GM23338 (cell line): ENCODE measurements at regions not wholly inside any gene's neighbourhood (a gene's known extent, or its start where the extent isn't known, plus 50 kb on each side); places are given as distances from the start of the nearest gene placed in this dataset.

Experiments
- ATAC-seq: fragments of 200-7000 bp; cut with Tn5 transposase; 3 replicates; pipeline ENCODE4 v1.9.1; 2020
- DNase-seq: peaks from one replicate; pipeline ENCODE4 v3.0.0-alpha.2; 2015; ENCODE audit warnings: low spot score
- H2AFZ ChIP-seq: fragments of 200-600 bp; sonication (generic); 2 replicates; pipeline ENCODE4 v1.8.0; 2016; ENCODE audit warnings: antibody characterized with exemption, mild to moderate bottlenecking, moderate library complexity
- H3F3A ChIP-seq: fragments of 200-600 bp; sonication (generic); replicated peaks from 2 replicates; pipeline ENCODE4 v1.8.0; 2017; ENCODE audit warnings: antibody characterized with exemption, mixed run types, low read depth
- H3K27ac ChIP-seq: fragments of 200-600 bp; sonication (generic); 2 replicates; pipeline ENCODE4 v1.6.1; 2016; ENCODE audit warnings: low read depth
- H3K27me3 ChIP-seq: fragments of 200-600 bp; sonication (generic); 2 replicates; pipeline ENCODE4 v1.8.0; 2016; ENCODE audit warnings: mild to moderate bottlenecking, mixed run types, moderate library complexity; ENCODE audit not compliant: insufficient read depth
- H3K36me3 ChIP-seq: fragments of 200-600 bp; sonication (generic); 2 replicates; pipeline ENCODE4 v1.8.0; 2016; ENCODE audit warnings: mild to moderate bottlenecking; ENCODE audit not compliant: insufficient read depth
- H3K4me1 ChIP-seq: fragments of 200-600 bp; sonication (generic); 2 replicates; pipeline ENCODE4 v1.8.0; 2016; ENCODE audit warnings: mild to moderate bottlenecking, moderate library complexity; ENCODE audit not compliant: insufficient read depth
- H3K4me2 ChIP-seq: fragments of 200-600 bp; sonication (generic); 2 replicates; pipeline ENCODE4 v1.7.1; 2017; ENCODE audit warnings: mixed run types
- H3K4me3 ChIP-seq: fragments of 200-600 bp; sonication (generic); 2 replicates; pipeline ENCODE4 v1.6.1; 2016; ENCODE audit warnings: mixed run types
- H3K79me2 ChIP-seq: fragments of 200-600 bp; sonication (generic); replicated peaks from 2 replicates; pipeline ENCODE4 v1.8.0; 2017; ENCODE audit warnings: mild to moderate bottlenecking; ENCODE audit not compliant: insufficient read depth
- H3K9me2 ChIP-seq: fragments of 200-600 bp; sonication (generic); 2 replicates; pipeline ENCODE4 v1.8.0; 2017; ENCODE audit not compliant: insufficient read depth
- H4K20me1 ChIP-seq: fragments of 200-600 bp; sonication (generic); replicated peaks from 2 replicates; pipeline ENCODE4 v1.8.0; 2017; ENCODE audit warnings: mild to moderate bottlenecking; ENCODE audit not compliant: insufficient read depth
- H3K27ac Mint-ChIP-seq: 2 replicates; pipeline ENCODE4 v1.8.0; 2020; ENCODE audit warnings: inconsistent platforms, mild to moderate bottlenecking, moderate library complexity, mixed read lengths
- H3K27me3 Mint-ChIP-seq: 3 replicates; pipeline ENCODE4 v1.8.0; 2022; ENCODE audit warnings: low read depth, mild to moderate bottlenecking, moderate library complexity, mixed read lengths, inconsistent platforms; ENCODE audit not compliant: insufficient read depth, poor library complexity
- H3K36me3 Mint-ChIP-seq: 3 replicates; pipeline ENCODE4 v1.8.0; 2021; ENCODE audit warnings: low read depth, mild to moderate bottlenecking, inconsistent platforms, moderate library complexity, mixed read lengths
- H3K4me1 Mint-ChIP-seq: 3 replicates; pipeline ENCODE4 v1.8.0; 2020; ENCODE audit warnings: mild to moderate bottlenecking, inconsistent platforms, mixed read lengths
- H3K4me3 Mint-ChIP-seq: 3 replicates; pipeline ENCODE4 v1.8.0; 2021; ENCODE audit warnings: moderate library complexity, mild to moderate bottlenecking, inconsistent platforms, mixed read lengths
- H3K9me3 Mint-ChIP-seq: 3 replicates; pipeline ENCODE4 v1.8.0; 2020; ENCODE audit warnings: moderate library complexity, mild to moderate bottlenecking, inconsistent platforms, mixed read lengths
- CTCF ChIP-seq, 2 experiments: fragments of 200-600 bp in 1 of 2; sonication (generic) in 1 of 2; conservative IDR thresholded peaks; 2 replicates each; pipeline versions ENCODE4 v1.5.1 to v1.6.1; 2016 to 2017; ENCODE audit warnings: antibody characterized with exemption in 2 of 2, low read depth in 2 of 2, mild to moderate bottlenecking in 2 of 2, moderate library complexity in 1 of 2
- STAT1 ChIP-seq: IDR thresholded peaks from one replicate; pipeline ENCODE4 v1.6.1; 2016; ENCODE audit warnings: antibody characterized with exemption; ENCODE audit not compliant: unreplicated experiment
- TF ChIP-seq, protein P1 (sequence below): fragments of 250-450 bp; sonication (Bioruptor Pico); IDR thresholded peaks from 2 replicates; pipeline ENCODE4 v1.5.0; 2020; ENCODE audit warnings: mild to moderate bottlenecking, moderate library complexity

DNA sequence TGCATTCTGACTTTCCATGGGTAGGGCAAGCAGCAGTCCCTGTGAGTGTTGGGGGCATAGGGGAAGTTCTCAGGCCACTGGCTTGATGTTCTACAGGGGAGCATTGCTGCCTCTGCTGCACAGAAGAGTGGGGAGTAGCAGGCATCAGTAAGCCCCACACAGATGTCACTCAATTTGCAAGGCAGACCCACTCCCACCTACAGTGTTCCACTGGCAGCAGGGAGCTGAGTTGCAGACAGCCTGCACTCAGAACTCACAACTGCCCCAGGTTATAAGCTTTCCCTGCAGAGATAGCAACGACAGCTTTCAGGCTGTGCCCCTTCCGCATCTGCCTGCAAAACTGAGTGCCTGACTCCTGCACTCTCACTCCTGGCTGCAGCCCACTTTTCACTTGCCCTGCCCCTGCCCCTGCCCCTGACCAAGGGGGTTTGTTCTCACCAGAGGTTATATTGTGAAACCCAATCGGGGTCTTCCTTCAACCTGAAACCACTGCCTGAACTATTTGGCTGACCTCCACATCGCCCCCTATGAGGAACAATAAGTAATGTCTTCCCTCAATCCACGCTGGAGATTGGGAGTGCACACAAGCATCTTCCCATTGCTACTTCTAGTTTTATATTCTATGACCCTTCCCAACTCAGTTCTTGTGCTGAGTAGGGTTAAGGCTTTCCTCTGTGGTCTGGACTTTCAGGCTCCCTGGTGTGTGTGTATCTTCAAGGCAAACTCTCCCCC, 227.4 kb upstream of the CXorf51B start:
- no peak overlapping the region for H2AFZ ChIP-seq
- Mint-ChIP-seq H3K9me3 (peaks cover 45% of the 10 kb centered on the region), H3K27ac (no peak overlapping the region), H3K4me1 (no peaks in the 10 kb centered on the region), H3K27me3 (no peaks in the 10 kb centered on the region), H3K36me3 (no peaks in the 10 kb centered on the region), H3K4me3 (no peak overlapping the region)
- no peak overlapping the region for H3K27ac ChIP-seq
- TF ChIP-seq CTCF (conservative IDR thresholded peaks at IDR 0.05; ENCODE audit: low read depth in 2 of 2) = peak; percentile 46 to 54
- no peak for TF ChIP-seq STAT1
- TF ChIP-seq, protein P1, sequence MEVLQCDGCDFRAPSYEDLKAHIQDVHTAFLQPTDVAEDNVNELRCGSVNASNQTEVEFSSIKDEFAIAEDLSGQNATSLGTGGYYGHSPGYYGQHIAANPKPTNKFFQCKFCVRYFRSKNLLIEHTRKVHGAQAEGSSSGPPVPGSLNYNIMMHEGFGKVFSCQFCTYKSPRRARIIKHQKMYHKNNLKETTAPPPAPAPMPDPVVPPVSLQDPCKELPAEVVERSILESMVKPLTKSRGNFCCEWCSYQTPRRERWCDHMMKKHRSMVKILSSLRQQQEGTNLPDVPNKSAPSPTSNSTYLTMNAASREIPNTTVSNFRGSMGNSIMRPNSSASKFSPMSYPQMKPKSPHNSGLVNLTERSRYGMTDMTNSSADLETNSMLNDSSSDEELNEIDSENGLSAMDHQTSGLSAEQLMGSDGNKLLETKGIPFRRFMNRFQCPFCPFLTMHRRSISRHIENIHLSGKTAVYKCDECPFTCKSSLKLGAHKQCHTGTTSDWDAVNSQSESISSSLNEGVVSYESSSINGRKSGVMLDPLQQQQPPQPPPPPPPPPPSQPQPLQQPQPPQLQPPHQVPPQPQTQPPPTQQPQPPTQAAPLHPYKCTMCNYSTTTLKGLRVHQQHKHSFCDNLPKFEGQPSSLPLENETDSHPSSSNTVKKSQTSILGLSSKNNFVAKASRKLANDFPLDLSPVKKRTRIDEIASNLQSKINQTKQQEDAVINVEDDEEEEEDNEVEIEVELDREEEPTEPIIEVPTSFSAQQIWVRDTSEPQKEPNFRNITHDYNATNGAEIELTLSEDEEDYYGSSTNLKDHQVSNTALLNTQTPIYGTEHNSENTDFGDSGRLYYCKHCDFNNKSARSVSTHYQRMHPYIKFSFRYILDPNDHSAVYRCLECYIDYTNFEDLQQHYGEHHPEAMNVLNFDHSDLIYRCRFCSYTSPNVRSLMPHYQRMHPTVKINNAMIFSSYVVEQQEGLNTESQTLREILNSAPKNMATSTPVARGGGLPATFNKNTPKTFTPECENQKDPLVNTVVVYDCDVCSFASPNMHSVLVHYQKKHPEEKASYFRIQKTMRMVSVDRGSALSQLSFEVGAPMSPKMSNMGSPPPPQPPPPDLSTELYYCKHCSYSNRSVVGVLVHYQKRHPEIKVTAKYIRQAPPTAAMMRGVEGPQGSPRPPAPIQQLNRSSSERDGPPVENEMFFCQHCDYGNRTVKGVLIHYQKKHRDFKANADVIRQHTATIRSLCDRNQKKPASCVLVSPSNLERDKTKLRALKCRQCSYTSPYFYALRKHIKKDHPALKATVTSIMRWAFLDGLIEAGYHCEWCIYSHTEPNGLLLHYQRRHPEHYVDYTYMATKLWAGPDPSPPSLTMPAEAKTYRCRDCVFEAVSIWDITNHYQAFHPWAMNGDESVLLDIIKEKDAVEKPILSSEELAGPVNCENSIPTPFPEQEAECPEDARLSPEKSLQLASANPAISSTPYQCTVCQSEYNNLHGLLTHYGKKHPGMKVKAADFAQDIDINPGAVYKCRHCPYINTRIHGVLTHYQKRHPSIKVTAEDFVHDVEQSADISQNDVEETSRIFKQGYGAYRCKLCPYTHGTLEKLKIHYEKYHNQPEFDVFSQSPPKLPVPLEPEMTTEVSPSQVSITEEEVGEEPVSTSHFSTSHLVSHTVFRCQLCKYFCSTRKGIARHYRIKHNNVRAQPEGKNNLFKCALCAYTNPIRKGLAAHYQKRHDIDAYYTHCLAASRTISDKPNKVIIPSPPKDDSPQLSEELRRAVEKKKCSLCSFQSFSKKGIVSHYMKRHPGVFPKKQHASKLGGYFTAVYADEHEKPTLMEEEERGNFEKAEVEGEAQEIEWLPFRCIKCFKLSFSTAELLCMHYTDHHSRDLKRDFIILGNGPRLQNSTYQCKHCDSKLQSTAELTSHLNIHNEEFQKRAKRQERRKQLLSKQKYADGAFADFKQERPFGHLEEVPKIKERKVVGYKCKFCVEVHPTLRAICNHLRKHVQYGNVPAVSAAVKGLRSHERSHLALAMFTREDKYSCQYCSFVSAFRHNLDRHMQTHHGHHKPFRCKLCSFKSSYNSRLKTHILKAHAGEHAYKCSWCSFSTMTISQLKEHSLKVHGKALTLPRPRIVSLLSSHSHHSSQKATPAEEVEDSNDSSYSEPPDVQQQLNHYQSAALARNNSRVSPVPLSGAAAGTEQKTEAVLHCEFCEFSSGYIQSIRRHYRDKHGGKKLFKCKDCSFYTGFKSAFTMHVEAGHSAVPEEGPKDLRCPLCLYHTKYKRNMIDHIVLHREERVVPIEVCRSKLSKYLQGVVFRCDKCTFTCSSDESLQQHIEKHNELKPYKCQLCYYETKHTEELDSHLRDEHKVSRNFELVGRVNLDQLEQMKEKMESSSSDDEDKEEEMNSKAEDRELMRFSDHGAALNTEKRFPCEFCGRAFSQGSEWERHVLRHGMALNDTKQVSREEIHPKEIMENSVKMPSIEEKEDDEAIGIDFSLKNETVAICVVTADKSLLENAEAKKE (CRISPR knock-in tag) = no peak
- ATAC-seq = no peak
- no peaks in the 10 kb centered on the region for H3K79me2 ChIP-seq
- H3K4me3 ChIP-seq = no peak overlapping the region
- no peaks in the 10 kb centered on the region for H3K36me3 ChIP-seq
- no peaks in the 10 kb centered on the region for H3F3A ChIP-seq
- H3K4me2 ChIP-seq = no peak overlapping the region
- no peaks in the 10 kb centered on the region for H3K27me3 ChIP-seq
- no peaks in the 10 kb centered on the region for H3K9me2 ChIP-seq
- no peaks in the 10 kb centered on the region for H4K20me1 ChIP-seq
- peak; percentile 51 for DNase-seq
- H3K4me1 ChIP-seq = no peaks in the 10 kb centered on the region
